ENCODE measurements at regions not wholly inside any gene's neighbourhood (a gene's known extent, or its start where the extent isn't known, plus 50 kb on each side); places are given as distances from the start of the nearest gene placed in this dataset.

GRCh38 chr6:1040393-1040792, 271.5 kb upstream of the FOXQ1 start:
- no peak for TF ChIP-seq CTCF (IDR thresholded peaks at IDR 0.05)
- TF ChIP-seq POLR2A (IDR thresholded peaks at IDR 0.05) = no peak
- TF ChIP-seq EP300 (IDR thresholded peaks at IDR 0.05) = no peak

All from tibial nerve (tissue), 4 donors.